ENCODE measurements at regions not wholly inside any gene's neighbourhood (a gene's known extent, or its start where the extent isn't known, plus 50 kb on each side); places are given as distances from the start of the nearest gene placed in this dataset.

GRCh38 chr2:128969374-128969773, 650.7 kb upstream of the HS6ST1 start:
- Histone ChIP-seq H3K27me3 (ENCODE audit: insufficient read depth, low read length, poor library complexity, severe bottlenecking) (no peaks in the 10 kb centered on the region), H3K9me3 (ENCODE audit: low read length) (no peaks in the 10 kb centered on the region), H3K4me3 (ENCODE audit: low read length) (no peak overlapping the region), H3K4me1 (ENCODE audit: insufficient read depth, low read length) (no peaks in the 10 kb centered on the region), H3K36me3 (ENCODE audit: insufficient read depth, low read length) (no peaks in the 10 kb centered on the region), H3K27ac (ENCODE audit: low read depth, low read length) (no peak overlapping the region)
- Mint-ChIP-seq H3K27me3 (no peaks in the 10 kb centered on the region), H3K36me3 (no peaks in the 10 kb centered on the region), H3K27ac (no peak overlapping the region), H3K4me3 (no peak overlapping the region), H3K9me3 (peaks cover 0 to 2% (median 0%) of the 10 kb centered on the region in 5 donors), H3K4me1 (no peaks in the 10 kb centered on the region)
- ChIA-PET CTCF (no interaction called here), POLR2A (no interaction called here)
- DNase-seq, result no peak

- no peaks in the 10 kb centered on the region for H3K27me3 Mint-ChIP-seq
- no peaks in the 10 kb centered on the region for H3K36me3 Mint-ChIP-seq
- Histone ChIP-seq H3K27me3 (ENCODE audit: insufficient read depth, low read length, poor library complexity, severe bottlenecking) (no peaks in the 10 kb centered on the region), H3K4me3 (ENCODE audit: low read length) (no peak overlapping the region), H3K27ac (ENCODE audit: low read depth, low read length) (no peak overlapping the region), H3K9me3 (ENCODE audit: low read length) (no peaks in the 10 kb centered on the region), H3K4me1 (ENCODE audit: insufficient read depth, low read length) (no peaks in the 10 kb centered on the region), H3K36me3 (ENCODE audit: insufficient read depth, low read length) (no peaks in the 10 kb centered on the region)
- no peak for DNase-seq
- CTCF ChIA-PET, result no interaction called here
- no peaks in the 10 kb centered on the region for H3K4me1 Mint-ChIP-seq
- H3K9me3 Mint-ChIP-seq, result peaks cover 0 to 2% (median 0%) of the 10 kb centered on the region in 5 donors
- POLR2A ChIA-PET, result no interaction called here
- H3K4me3 Mint-ChIP-seq, result no peak overlapping the region
- no peak overlapping the region for H3K27ac Mint-ChIP-seq
These were observed 651.9 kb upstream of the HS6ST1 start for GRCh38 chr2:128970332-128971116.

- ChIA-PET CTCF (no interaction called here), POLR2A (no interaction called here)
- H3K27ac ChIP-seq (ENCODE audit: low read depth, low read length), result no peak overlapping the region
- no peaks in the 10 kb centered on the region for H3K9me3 ChIP-seq (ENCODE audit: low read length)
- Mint-ChIP-seq H3K4me3 (no peak overlapping the region), H3K4me1 (no peaks in the 10 kb centered on the region), H3K36me3 (no peaks in the 10 kb centered on the region), H3K9me3 (no peaks in the 10 kb centered on the region), H3K27me3 (peaks cover 0 to 3% of the 10 kb centered on the region in 2 donors), H3K27ac (no peak overlapping the region)
- H3K4me3 ChIP-seq (ENCODE audit: low read length), result no peak overlapping the region
- DNase-seq, result no peak
- H3K4me1 ChIP-seq (ENCODE audit: insufficient read depth, low read length), result no peaks in the 10 kb centered on the region
- H3K36me3 ChIP-seq (ENCODE audit: insufficient read depth, low read length), result no peaks in the 10 kb centered on the region
- H3K27me3 ChIP-seq (ENCODE audit: insufficient read depth, low read length, poor library complexity, severe bottlenecking), result no peaks in the 10 kb centered on the region
These were observed 654.9 kb upstream of the HS6ST1 start for GRCh38 chr2:128973566-128973965.

GRCh38 chr2:128978212-128978611, 659.5 kb upstream of the HS6ST1 start:
- H3K27ac Mint-ChIP-seq, result no peak overlapping the region
- H3K4me1 ChIP-seq (ENCODE audit: insufficient read depth, low read length), result no peaks in the 10 kb centered on the region
- H3K4me3 Mint-ChIP-seq, result no peak overlapping the region
- no peaks in the 10 kb centered on the region for H3K4me1 Mint-ChIP-seq
- H3K9me3 Mint-ChIP-seq, result no peaks in the 10 kb centered on the region
- no peak overlapping the region for H3K27ac ChIP-seq (ENCODE audit: low read depth, low read length)
- no peaks in the 10 kb centered on the region for H3K9me3 ChIP-seq (ENCODE audit: low read length)
- ChIA-PET POLR2A (no interaction called here), CTCF (no interaction called here)
- peaks cover 0 to 3% of the 10 kb centered on the region in 2 donors for H3K27me3 Mint-ChIP-seq
- H3K36me3 ChIP-seq (ENCODE audit: insufficient read depth, low read length), result no peaks in the 10 kb centered on the region
- no peak overlapping the region for H3K4me3 ChIP-seq (ENCODE audit: low read length)
- no peak for DNase-seq
- H3K36me3 Mint-ChIP-seq, result no peaks in the 10 kb centered on the region
- no peaks in the 10 kb centered on the region for H3K27me3 ChIP-seq (ENCODE audit: insufficient read depth, low read length, poor library complexity, severe bottlenecking)

GRCh38 chr2:128979182-128979581, 660.5 kb upstream of the HS6ST1 start:
- ChIA-PET CTCF (no interaction called here), POLR2A (no interaction called here)
- H3K4me1 Mint-ChIP-seq, result no peaks in the 10 kb centered on the region
- H3K4me3 Mint-ChIP-seq, result no peak overlapping the region
- Histone ChIP-seq H3K4me3 (ENCODE audit: low read length) (no peak overlapping the region), H3K9me3 (ENCODE audit: low read length) (no peaks in the 10 kb centered on the region), H3K4me1 (ENCODE audit: insufficient read depth, low read length) (no peaks in the 10 kb centered on the region), H3K27ac (ENCODE audit: low read depth, low read length) (no peak overlapping the region), H3K27me3 (ENCODE audit: insufficient read depth, low read length, poor library complexity, severe bottlenecking) (no peaks in the 10 kb centered on the region), H3K36me3 (ENCODE audit: insufficient read depth, low read length) (no peaks in the 10 kb centered on the region)
- no peak overlapping the region for H3K27ac Mint-ChIP-seq
- no peaks in the 10 kb centered on the region for H3K9me3 Mint-ChIP-seq
- H3K36me3 Mint-ChIP-seq, result no peaks in the 10 kb centered on the region
- DNase-seq, result no peak
- peaks cover 0 to 3% of the 10 kb centered on the region in 2 donors for H3K27me3 Mint-ChIP-seq

GRCh38 chr2:128980475-128980874, 661.8 kb upstream of the HS6ST1 start:
- no peak for DNase-seq
- Histone ChIP-seq H3K4me3 (ENCODE audit: low read length) (no peak overlapping the region), H3K36me3 (ENCODE audit: insufficient read depth, low read length) (no peaks in the 10 kb centered on the region), H3K27me3 (ENCODE audit: insufficient read depth, low read length, poor library complexity, severe bottlenecking) (no peaks in the 10 kb centered on the region), H3K9me3 (ENCODE audit: low read length) (no peaks in the 10 kb centered on the region), H3K27ac (ENCODE audit: low read depth, low read length) (no peak overlapping the region), H3K4me1 (ENCODE audit: insufficient read depth, low read length) (no peaks in the 10 kb centered on the region)
- no peaks in the 10 kb centered on the region for H3K4me1 Mint-ChIP-seq
- no peaks in the 10 kb centered on the region for H3K9me3 Mint-ChIP-seq
- no peak overlapping the region for H3K27ac Mint-ChIP-seq
- POLR2A ChIA-PET, result no interaction called here
- CTCF ChIA-PET, result no interaction called here
- H3K36me3 Mint-ChIP-seq, result no peaks in the 10 kb centered on the region
- H3K4me3 Mint-ChIP-seq, result no peak overlapping the region
- H3K27me3 Mint-ChIP-seq, result peaks cover 0 to 3% of the 10 kb centered on the region in 2 donors

GRCh38 chr2:128981353-128981752, 662.7 kb upstream of the HS6ST1 start:
- ChIA-PET CTCF (no interaction called here), POLR2A (no interaction called here)
- Histone ChIP-seq H3K36me3 (ENCODE audit: insufficient read depth, low read length) (no peaks in the 10 kb centered on the region), H3K27me3 (ENCODE audit: insufficient read depth, low read length, poor library complexity, severe bottlenecking) (no peaks in the 10 kb centered on the region), H3K27ac (ENCODE audit: low read depth, low read length) (no peak overlapping the region), H3K4me1 (ENCODE audit: insufficient read depth, low read length) (no peaks in the 10 kb centered on the region), H3K4me3 (ENCODE audit: low read length) (no peak overlapping the region), H3K9me3 (ENCODE audit: low read length) (no peaks in the 10 kb centered on the region)
- DNase-seq, result no peak
- Mint-ChIP-seq H3K27me3 (peaks cover 0 to 3% of the 10 kb centered on the region in 2 donors), H3K27ac (no peak overlapping the region), H3K4me1 (no peaks in the 10 kb centered on the region), H3K9me3 (no peaks in the 10 kb centered on the region), H3K36me3 (no peaks in the 10 kb centered on the region), H3K4me3 (no peak overlapping the region)

GRCh38 chr2:128982001-128982400, 663.3 kb upstream of the HS6ST1 start:
- H3K4me3 ChIP-seq (ENCODE audit: low read length), result no peak overlapping the region
- no peak overlapping the region for H3K4me3 Mint-ChIP-seq
- POLR2A ChIA-PET, result no interaction called here
- no peaks in the 10 kb centered on the region for H3K36me3 ChIP-seq (ENCODE audit: insufficient read depth, low read length)
- CTCF ChIA-PET, result interaction anchor here (0.7 kb wide), 1 partner anchor 750 kb away, joined by 4 read pairs; no protein-coding TSS in a partner anchor
- H3K36me3 Mint-ChIP-seq, result no peaks in the 10 kb centered on the region
- no peaks in the 10 kb centered on the region for H3K4me1 ChIP-seq (ENCODE audit: insufficient read depth, low read length)
- H3K9me3 ChIP-seq (ENCODE audit: low read length), result no peaks in the 10 kb centered on the region
- no peaks in the 10 kb centered on the region for H3K27me3 ChIP-seq (ENCODE audit: insufficient read depth, low read length, poor library complexity, severe bottlenecking)
- no peak for DNase-seq
- H3K9me3 Mint-ChIP-seq, result no peaks in the 10 kb centered on the region
- no peaks in the 10 kb centered on the region for H3K4me1 Mint-ChIP-seq
- peaks cover 0 to 3% of the 10 kb centered on the region in 2 donors for H3K27me3 Mint-ChIP-seq
- H3K27ac Mint-ChIP-seq, result peak overlapping the region in 1 of 8 donors; percentile 54
- no peak overlapping the region for H3K27ac ChIP-seq (ENCODE audit: low read depth, low read length)
